Upper lobe of left lung (tissue), 4 donors: ENCODE measurements at regions not wholly inside any gene's neighbourhood (a gene's known extent, or its start where the extent isn't known, plus 50 kb on each side); places are given as distances from the start of the nearest gene placed in this dataset.

Experiments used
- CTCF ChIP-seq, 6 experiments: fragments of 450-650 bp in 4 of 6; fragments of 200-600 bp in 2 of 6; sonication (generic) in 2 of 6; IDR thresholded peaks; one replicate each; pipeline ENCODE4 v1.5.1; 2016 to 2019; ENCODE audit warnings: antibody characterized with exemption in 6 of 6
- POLR2AphosphoS5 ChIP-seq, 2 donors: sonication (generic); formaldehyde crosslinking; IDR thresholded peaks; one replicate each; pipeline ENCODE4 v1.5.1; 2017; ENCODE audit warnings: antibody characterized with exemption in 2 of 2

- TF ChIP-seq CTCF (IDR thresholded peaks at IDR 0.05) (no peak), POLR2AphosphoS5 (IDR thresholded peaks at IDR 0.05) (no peak)
Measured at GRCh38 chr9:119429302-119429701, 60.1 kb upstream of the BRINP1 start.
